Progenitor cell of endocrine pancreas (in vitro differentiated cells): ENCODE measurements at regions not wholly inside any gene's neighbourhood (a gene's known extent, or its start where the extent isn't known, plus 50 kb on each side); places are given as distances from the start of the nearest gene placed in this dataset.

Experiments
- DNase-seq: peaks from one replicate; pipeline ENCODE4 v3.0.0; 2021; ENCODE audit warnings: low spot score; ENCODE audit not compliant: unreplicated experiment
- H3K27ac Mint-ChIP-seq: 2 replicates; pipeline ENCODE4 v1.8.0; 2021; ENCODE audit warnings: mild to moderate bottlenecking, moderate library complexity, mixed read lengths
- H3K27me3 Mint-ChIP-seq: 2 replicates; pipeline ENCODE4 v1.8.0; 2021; ENCODE audit warnings: mixed read lengths
- H3K36me3 Mint-ChIP-seq: 2 replicates; pipeline ENCODE4 v1.8.0; 2022; ENCODE audit warnings: mixed read lengths; ENCODE audit not compliant: insufficient read depth
- H3K4me1 Mint-ChIP-seq: 2 replicates; pipeline ENCODE4 v1.8.0; 2021; ENCODE audit warnings: low read depth, mixed read lengths
- H3K4me3 Mint-ChIP-seq: 2 replicates; pipeline ENCODE4 v1.8.0; 2021; ENCODE audit warnings: low read depth, mild to moderate bottlenecking, moderate library complexity, mixed read lengths
- H3K9me3 Mint-ChIP-seq: 2 replicates; pipeline ENCODE4 v1.8.0; 2021; ENCODE audit warnings: low read depth, mixed read lengths
- CTCF ChIP-seq: fragments of 200-600 bp; sonication (generic); IDR thresholded peaks from one replicate; pipeline ENCODE4 v1.5.0; 2021; ENCODE audit warnings: antibody characterized with exemption, mild to moderate bottlenecking; ENCODE audit not compliant: unreplicated experiment

GRCh38 chr3:87175732-87176131 lies 51.4 kb upstream of the CHMP2B start:
- Mint-ChIP-seq H3K36me3 (no peaks in the 10 kb centered on the region), H3K4me1 (no peaks in the 10 kb centered on the region), H3K9me3 (peaks cover 3% of the 10 kb centered on the region), H3K27ac (no peak overlapping the region), H3K4me3 (no peak overlapping the region), H3K27me3 (no peaks in the 10 kb centered on the region)
- no peak for DNase-seq
- TF ChIP-seq CTCF = no peak

GRCh38 chr3:87173776-87174175 lies 53.3 kb upstream of the CHMP2B start:
- no peak for TF ChIP-seq CTCF
- no peaks in the 10 kb centered on the region for H3K27me3 Mint-ChIP-seq
- H3K9me3 Mint-ChIP-seq = peaks cover 3% of the 10 kb centered on the region
- DNase-seq = no peak
- H3K36me3 Mint-ChIP-seq = no peaks in the 10 kb centered on the region
- no peak overlapping the region for H3K27ac Mint-ChIP-seq
- H3K4me3 Mint-ChIP-seq = no peak overlapping the region
- H3K4me1 Mint-ChIP-seq = no peaks in the 10 kb centered on the region

- peaks cover 3% of the 10 kb centered on the region for H3K9me3 Mint-ChIP-seq
- peaks cover 2% of the 10 kb centered on the region for H3K27me3 Mint-ChIP-seq
- no peak for TF ChIP-seq CTCF
- DNase-seq = no peak
- no peak overlapping the region for H3K27ac Mint-ChIP-seq
- no peak overlapping the region for H3K4me3 Mint-ChIP-seq
- H3K36me3 Mint-ChIP-seq = no peaks in the 10 kb centered on the region
- no peaks in the 10 kb centered on the region for H3K4me1 Mint-ChIP-seq
Measured at GRCh38 chr3:87173071-87173470, 54.0 kb upstream of the CHMP2B start.

GRCh38 chr3:87167628-87168456 lies 59.3 kb upstream of the CHMP2B start:
- Mint-ChIP-seq H3K27ac (peak overlapping the region; percentile 57), H3K4me1 (no peaks in the 10 kb centered on the region), H3K27me3 (peaks cover 3% of the 10 kb centered on the region), H3K36me3 (no peaks in the 10 kb centered on the region), H3K9me3 (peaks cover 6% of the 10 kb centered on the region), H3K4me3 (no peak overlapping the region)
- no peak for DNase-seq
- peak; percentile 75 for TF ChIP-seq CTCF

GRCh38 chr3:87164245-87164644 lies 62.9 kb upstream of the CHMP2B start:
- H3K36me3 Mint-ChIP-seq = no peaks in the 10 kb centered on the region
- DNase-seq = no peak
- H3K4me1 Mint-ChIP-seq = peaks cover 8% of the 10 kb centered on the region
- H3K27me3 Mint-ChIP-seq = peaks cover 3% of the 10 kb centered on the region
- no peak overlapping the region for H3K4me3 Mint-ChIP-seq
- peaks cover 6% of the 10 kb centered on the region for H3K9me3 Mint-ChIP-seq
- no peak for TF ChIP-seq CTCF
- H3K27ac Mint-ChIP-seq = no peak overlapping the region
